GM12878 (cell line): ENCODE measurements at regions not wholly inside any gene's neighbourhood (a gene's known extent, or its start where the extent isn't known, plus 50 kb on each side); places are given as distances from the start of the nearest gene placed in this dataset.

Experiments used
- ATAC-seq: fragments of 200-7000 bp; cut with Tn5 transposase; 3 replicates; pipeline ENCODE4 v1.9.1; 2020; ENCODE audit warnings: mild to moderate bottlenecking, moderate library complexity
- BruUV-seq: library from RNA; stranded (reverse); fragments of 400-500 nt; replicated peaks from 2 replicates; lab custom pipeline; 2021; lab: Mats Ljungman, UMichigan
- CTCF ChIA-PET: fragments of 300-600 bp; sonication (Branson Sonifier 250); formaldehyde crosslinking; extraction: SDS; loops from one replicate; lab custom pipeline; 2021; ENCODE audit warnings: inconsistent platforms; lab: Yijun Ruan, JAX
- POLR2A ChIA-PET: fragments of 350-600 bp; formaldehyde crosslinking; extraction: SDS; loops from one replicate; lab custom pipeline; 2021; ENCODE audit warnings: inconsistent platforms; lab: Charles Lee
- RAD21 ChIA-PET: fragments of 300-600 bp; sonication (Branson Sonifier 250); formaldehyde crosslinking; loops from one replicate; lab custom pipeline; 2023; ENCODE audit warnings: antibody characterized with exemption; ENCODE audit not compliant: unreplicated experiment; lab: Charles Lee
- SMC1A ChIA-PET: fragments of 300-600 bp; sonication (Branson Sonifier 250); formaldehyde crosslinking; loops from one replicate; lab custom pipeline; 2023; ENCODE audit not compliant: unreplicated experiment, uncharacterized antibody; lab: Charles Lee
- DNase-seq: peaks from one replicate; pipeline ENCODE4 v3.0.0-alpha.2; 2011; ENCODE audit warnings: low read depth, low spot score
- FAIRE-seq: peaks from 3 replicates; lab custom pipeline; 2011; peaks lifted over from hg19 to GRCh38; lab: Jason Lieb, UNC
- H2AFZ ChIP-seq: 2 replicates; pipeline ENCODE4 v1.6.0; 2011; ENCODE audit warnings: low read depth, low read length, control low read depth; ENCODE audit not compliant: control insufficient read depth
- H3K27ac ChIP-seq: 2 replicates; pipeline ENCODE4 v1.5.1; 2011; ENCODE audit warnings: control low read depth; ENCODE audit not compliant: control insufficient read depth, insufficient read depth
- H3K27me3 ChIP-seq, 2 experiments: replicated peaks in 1 of 2; 2 replicates each; pipeline versions ENCODE4 v1.6.0 to v1.6.1; 2011; ENCODE audit warnings: low read length in 1 of 2; ENCODE audit not compliant: control insufficient read depth in 2 of 2, insufficient read depth in 2 of 2
- H3K36me3 ChIP-seq, 2 experiments: 2 replicates each; pipeline ENCODE4 v1.5.1; 2011; ENCODE audit warnings: low read length in 1 of 2; ENCODE audit not compliant: control insufficient read depth in 2 of 2, insufficient read depth in 2 of 2
- H3K4me1 ChIP-seq: 2 replicates; pipeline ENCODE4 v1.6.1; 2011; ENCODE audit warnings: mild to moderate bottlenecking, low read length, moderate library complexity, mixed read lengths; ENCODE audit not compliant: control insufficient read depth, insufficient read depth
- H3K4me2 ChIP-seq: 2 replicates; pipeline ENCODE4 v1.6.0; 2011; ENCODE audit warnings: control low read depth; ENCODE audit not compliant: control insufficient read depth, insufficient read depth
- H3K4me3 ChIP-seq: fragments of 200-600 bp; sonication (generic); 2 replicates; pipeline ENCODE4 v1.5.1; 2016
- H3K79me2 ChIP-seq: 2 replicates; pipeline ENCODE4 v1.6.0; 2011; ENCODE audit warnings: low read length; ENCODE audit not compliant: control insufficient read depth, insufficient read depth
- H3K9ac ChIP-seq: 2 replicates; pipeline ENCODE4 v1.8.0; 2011; ENCODE audit warnings: low read length, control low read depth, mixed read lengths; ENCODE audit not compliant: control insufficient read depth, insufficient read depth
- H3K9me3 ChIP-seq: replicated peaks from 3 replicates; pipeline ENCODE4 v1.5.1; 2011; ENCODE audit warnings: mild to moderate bottlenecking, low read length; ENCODE audit not compliant: control insufficient read depth, insufficient read depth
- H4K20me1 ChIP-seq: 2 replicates; pipeline ENCODE4 v1.6.0; 2011; ENCODE audit not compliant: control insufficient read depth, insufficient read depth
- DPF2 ChIP-seq: fragments of 450-650 bp; IDR thresholded peaks from 2 replicates; pipeline ENCODE4 v1.6.1; 2017; ENCODE audit warnings: mild to moderate bottlenecking
- FOXK2 ChIP-seq: fragments of 450-650 bp; IDR thresholded peaks from 2 replicates; pipeline ENCODE4 v1.6.1; 2017; ENCODE audit warnings: mild to moderate bottlenecking, moderate library complexity
- IRF4 ChIP-seq: IDR thresholded peaks from 2 replicates; pipeline ENCODE4 v1.6.1; 2011; ENCODE audit warnings: low read depth, low read length
- KDM1A ChIP-seq: fragments of 200-600 bp; sonication (generic); IDR thresholded peaks from 2 replicates; pipeline ENCODE4 v1.6.1; 2016; ENCODE audit warnings: borderline replicate concordance
- MTA3 ChIP-seq: IDR thresholded peaks from 2 replicates; pipeline ENCODE4 v1.6.1; 2012; ENCODE audit warnings: low read length, inconsistent platforms, borderline replicate concordance
- NFYB ChIP-seq: IDR thresholded peaks from 2 replicates; pipeline ENCODE4 v1.6.1; 2011; ENCODE audit warnings: low read depth, mild to moderate bottlenecking, low read length, improper control_type of control experiment, moderate library complexity; ENCODE audit not compliant: insufficient read depth
- RFX5 ChIP-seq: IDR thresholded peaks from 2 replicates; pipeline ENCODE4 v1.6.1; 2011; ENCODE audit warnings: low read depth, low read length, improper control_type of control experiment
- SUZ12 ChIP-seq: fragments of 200-600 bp; sonication (generic); IDR thresholded peaks from one replicate; pipeline ENCODE4 v1.6.1; 2018; ENCODE audit warnings: antibody characterized with exemption, mild to moderate bottlenecking; ENCODE audit not compliant: unreplicated experiment
- YBX1 ChIP-seq: fragments of 450-650 bp; IDR thresholded peaks from 2 replicates; pipeline ENCODE4 v1.6.1; 2016; ENCODE audit warnings: antibody characterized with exemption
- ZNF274 ChIP-seq: IDR thresholded peaks from one replicate; pipeline ENCODE4 v1.8.0; 2011; ENCODE audit not compliant: insufficient read length, insufficient read depth
- WGBS: methylation state at CpG from one replicate; pipeline ENCODE4 v1.1.6; 2016; ENCODE audit warnings: low lambda C conversion rate; ENCODE audit not compliant: insufficient replicate concordance, insufficient coverage; ENCODE audit errors: missing lambda C conversion rate; 5-methylcytosine and 5-hydroxymethylcytosine counted together
- in situ Hi-C: fragments of 300-500 bp; cut with MboI; formaldehyde crosslinking; loops from 9 replicates; pipeline ENCODE4 v1.14.3; 2018; ENCODE audit warnings: mixed read lengths
- intact Hi-C: fragments of 100-400 bp; cut with micrococcal nuclease; formaldehyde crosslinking; loops from one replicate; pipeline ENCODE4 v1.14.2; 2022; ENCODE audit not compliant: unreplicated experiment
- TF ChIP-seq, protein P1 (sequence below): fragments of 450-650 bp; IDR thresholded peaks from 2 replicates; pipeline ENCODE4 v1.6.1; 2017; ENCODE audit warnings: mild to moderate bottlenecking
- TF ChIP-seq, protein P2 (sequence below): IDR thresholded peaks from 2 replicates; pipeline ENCODE4 v1.6.1; 2012; ENCODE audit warnings: low read length, inconsistent platforms
- TF ChIP-seq, protein P3 (sequence below): IDR thresholded peaks from 2 replicates; pipeline ENCODE4 v1.6.1; 2011; ENCODE audit warnings: borderline replicate concordance, low read depth, mild to moderate bottlenecking, moderate library complexity, low read length; ENCODE audit not compliant: insufficient read depth, poor library complexity, severe bottlenecking

DNA sequence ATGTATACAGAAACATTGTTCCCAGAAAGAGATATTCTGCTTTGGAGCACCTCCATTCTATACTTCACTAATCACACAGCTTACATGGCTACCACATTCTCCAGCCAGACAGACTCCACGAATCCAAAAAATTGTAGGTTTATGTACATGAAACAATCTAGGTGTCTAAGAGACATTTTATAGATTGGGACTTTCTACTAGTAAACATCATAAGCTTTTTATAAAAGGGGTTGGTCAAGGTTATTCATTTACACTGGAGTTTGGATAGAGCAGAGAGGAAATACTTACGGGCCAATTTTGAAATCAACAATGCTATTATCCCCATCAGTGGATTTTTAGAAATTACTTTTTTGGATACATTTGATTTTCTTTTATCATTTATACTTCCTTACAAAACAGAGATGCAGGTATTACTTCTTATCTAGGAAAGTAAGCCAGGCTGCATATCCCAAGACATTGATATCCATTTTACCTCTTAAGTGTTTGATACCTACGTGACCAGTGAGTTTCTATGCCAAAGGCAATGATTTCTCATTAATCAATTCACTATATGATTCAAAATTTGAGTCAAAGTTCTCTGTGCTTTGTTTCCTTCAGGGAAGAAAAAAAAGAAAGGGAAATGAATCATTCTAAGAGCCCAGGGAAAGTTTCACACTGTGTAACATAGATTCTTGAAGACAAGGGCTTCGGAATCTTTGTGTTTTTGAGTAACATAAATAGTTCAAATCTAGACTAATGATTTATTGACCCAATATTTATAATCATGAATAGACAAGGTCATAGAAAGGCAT is 140.5 kb downstream of the PTH2R start (continued):
- TF ChIP-seq, protein P1, sequence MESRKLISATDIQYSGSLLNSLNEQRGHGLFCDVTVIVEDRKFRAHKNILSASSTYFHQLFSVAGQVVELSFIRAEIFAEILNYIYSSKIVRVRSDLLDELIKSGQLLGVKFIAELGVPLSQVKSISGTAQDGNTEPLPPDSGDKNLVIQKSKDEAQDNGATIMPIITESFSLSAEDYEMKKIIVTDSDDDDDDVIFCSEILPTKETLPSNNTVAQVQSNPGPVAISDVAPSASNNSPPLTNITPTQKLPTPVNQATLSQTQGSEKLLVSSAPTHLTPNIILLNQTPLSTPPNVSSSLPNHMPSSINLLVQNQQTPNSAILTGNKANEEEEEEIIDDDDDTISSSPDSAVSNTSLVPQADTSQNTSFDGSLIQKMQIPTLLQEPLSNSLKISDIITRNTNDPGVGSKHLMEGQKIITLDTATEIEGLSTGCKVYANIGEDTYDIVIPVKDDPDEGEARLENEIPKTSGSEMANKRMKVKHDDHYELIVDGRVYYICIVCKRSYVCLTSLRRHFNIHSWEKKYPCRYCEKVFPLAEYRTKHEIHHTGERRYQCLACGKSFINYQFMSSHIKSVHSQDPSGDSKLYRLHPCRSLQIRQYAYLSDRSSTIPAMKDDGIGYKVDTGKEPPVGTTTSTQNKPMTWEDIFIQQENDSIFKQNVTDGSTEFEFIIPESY: no peak
- TF ChIP-seq KDM1A (no peak), NFYB (no peak), IRF4 (no peak), MTA3 (no peak)
- TF ChIP-seq, protein P2, sequence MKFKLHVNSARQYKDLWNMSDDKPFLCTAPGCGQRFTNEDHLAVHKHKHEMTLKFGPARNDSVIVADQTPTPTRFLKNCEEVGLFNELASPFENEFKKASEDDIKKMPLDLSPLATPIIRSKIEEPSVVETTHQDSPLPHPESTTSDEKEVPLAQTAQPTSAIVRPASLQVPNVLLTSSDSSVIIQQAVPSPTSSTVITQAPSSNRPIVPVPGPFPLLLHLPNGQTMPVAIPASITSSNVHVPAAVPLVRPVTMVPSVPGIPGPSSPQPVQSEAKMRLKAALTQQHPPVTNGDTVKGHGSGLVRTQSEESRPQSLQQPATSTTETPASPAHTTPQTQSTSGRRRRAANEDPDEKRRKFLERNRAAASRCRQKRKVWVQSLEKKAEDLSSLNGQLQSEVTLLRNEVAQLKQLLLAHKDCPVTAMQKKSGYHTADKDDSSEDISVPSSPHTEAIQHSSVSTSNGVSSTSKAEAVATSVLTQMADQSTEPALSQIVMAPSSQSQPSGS: no peak

DNA sequence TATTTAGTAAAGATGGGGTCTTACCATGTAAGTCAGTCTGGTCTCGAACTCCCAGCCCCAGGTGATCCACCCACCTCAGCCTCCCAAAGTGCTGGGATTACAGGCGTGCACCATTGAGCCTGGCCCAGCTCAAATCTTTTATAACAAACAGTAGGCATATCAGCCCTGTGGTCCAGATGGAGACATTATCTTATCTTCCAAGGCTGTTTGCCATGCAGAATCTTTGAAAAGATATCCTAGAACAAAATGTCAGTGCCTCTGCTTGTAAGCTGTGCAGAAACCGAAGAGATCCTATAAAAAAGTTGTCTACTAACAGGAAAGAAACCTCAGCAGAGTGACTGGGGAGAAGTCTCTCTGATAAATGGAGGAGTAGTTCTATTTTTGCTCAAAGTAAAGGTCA is 142.1 kb downstream of the PTH2R start:
- intact Hi-C loops (no loop called here), in situ Hi-C loops (no loop called here)
- no peaks in the 10 kb centered on the region for H3K9me3 ChIP-seq
- H3K79me2 ChIP-seq: no peaks in the 10 kb centered on the region
- DNase-seq (no peak), FAIRE-seq (no peak), ATAC-seq (no peak)
- H3K4me1 ChIP-seq: no peaks in the 10 kb centered on the region
- H3K4me2 ChIP-seq: no peak overlapping the region
- POLR2A ChIA-PET: no interaction called here
- no peak overlapping the region for H3K4me3 ChIP-seq
- H2AFZ ChIP-seq: no peak overlapping the region
- SMC1A ChIA-PET: no interaction called here
- H3K27ac ChIP-seq: no peak overlapping the region
- no peaks in the 10 kb centered on the region; a peak in 1 of 4 replicates for H3K27me3 ChIP-seq
- 6% methylated on average over 3 of the region's 3 CpGs for WGBS
- TF ChIP-seq RFX5 (no peak), FOXK2 (no peak), KDM1A (no peak), DPF2 (no peak), SUZ12 (no peak), ZNF274 (no peak), YBX1 (no peak)
- TF ChIP-seq, protein P3, sequence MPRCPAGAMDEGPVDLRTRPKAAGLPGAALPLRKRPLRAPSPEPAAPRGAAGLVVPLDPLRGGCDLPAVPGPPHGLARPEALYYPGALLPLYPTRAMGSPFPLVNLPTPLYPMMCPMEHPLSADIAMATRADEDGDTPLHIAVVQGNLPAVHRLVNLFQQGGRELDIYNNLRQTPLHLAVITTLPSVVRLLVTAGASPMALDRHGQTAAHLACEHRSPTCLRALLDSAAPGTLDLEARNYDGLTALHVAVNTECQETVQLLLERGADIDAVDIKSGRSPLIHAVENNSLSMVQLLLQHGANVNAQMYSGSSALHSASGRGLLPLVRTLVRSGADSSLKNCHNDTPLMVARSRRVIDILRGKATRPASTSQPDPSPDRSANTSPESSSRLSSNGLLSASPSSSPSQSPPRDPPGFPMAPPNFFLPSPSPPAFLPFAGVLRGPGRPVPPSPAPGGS: no peak
- CTCF ChIA-PET: no interaction called here
- no TSS peak for BruUV-seq
- no peaks in the 10 kb centered on the region for H3K36me3 ChIP-seq
- no peaks in the 10 kb centered on the region for H4K20me1 ChIP-seq
- no peak overlapping the region for H3K9ac ChIP-seq
- RAD21 ChIA-PET: no interaction called here
